ENCODE measurements at regions not wholly inside any gene's neighbourhood (a gene's known extent, or its start where the extent isn't known, plus 50 kb on each side); places are given as distances from the start of the nearest gene placed in this dataset.
"Not testable (repeated sequence)": the region's sequence is repeated elsewhere in the genome, so short reads cannot be mapped to it uniquely, and the experiment has no call there.

DNA sequence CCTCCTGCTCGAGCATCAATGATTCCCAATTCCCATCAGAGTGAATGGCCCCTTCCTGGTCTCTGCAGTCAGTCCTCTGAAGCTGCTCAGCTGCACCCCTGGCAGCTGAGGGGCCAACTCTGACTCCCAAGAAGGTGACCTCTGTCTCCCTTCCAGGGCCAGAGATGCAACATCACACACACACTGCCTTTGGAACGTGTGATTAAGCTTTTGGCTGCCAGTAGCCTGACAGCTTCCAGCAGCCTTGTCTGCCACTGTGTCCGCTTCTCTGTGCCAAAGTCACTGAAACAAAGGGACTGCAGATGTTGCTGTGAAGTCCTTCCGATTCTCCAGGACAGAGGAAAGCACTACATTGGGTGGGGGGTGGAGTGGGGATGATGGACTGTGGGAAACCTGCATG is 254.1 kb downstream of the CEP170 start:
- not testable (repeated sequence) for H3K9me3 Mint-ChIP-seq

DNA sequence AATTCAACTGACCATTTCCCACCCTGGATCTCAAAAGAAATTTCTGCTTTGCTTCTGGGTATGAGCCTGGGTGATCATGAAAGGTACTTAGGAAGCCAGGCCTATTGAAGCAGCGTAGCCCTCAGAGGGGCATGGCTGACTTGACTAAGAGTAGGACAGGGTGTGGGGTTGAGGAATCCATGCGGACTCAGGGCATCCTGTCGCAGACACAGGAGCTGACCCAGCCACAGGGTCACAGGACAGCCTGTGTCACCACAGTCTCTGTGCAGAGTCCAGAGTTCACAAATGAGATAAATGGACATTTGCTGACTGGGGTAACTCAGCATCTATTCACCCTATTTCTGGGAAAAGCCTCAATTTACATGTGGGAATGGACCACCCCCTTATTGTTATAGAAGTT is 262.3 kb downstream of the CEP170 start:
- H3K27me3 Mint-ChIP-seq (ENCODE audit: low read depth in 3 of 3); DNase-seq; H3K4me2 ChIP-seq (replicated peaks; ENCODE audit: extremely low read depth, low read length, poor library complexity, severe bottlenecking); H3K27ac ChIP-seq (ENCODE audit: low read depth in 1 of 2, low read length in 2 of 2); H3K4me3 Mint-ChIP-seq; intact Hi-C loops (cut with micrococcal nuclease); H3K9me3 ChIP-seq (replicated peaks in 1 of 2; ENCODE audit: control insufficient read depth in 1 of 2, insufficient read depth in 1 of 2, low read length in 2 of 2); H3K9me3 Mint-ChIP-seq; H3K79me2 ChIP-seq (ENCODE audit: insufficient read depth, low read length); H3K27me3 ChIP-seq (ENCODE audit: control insufficient read depth in 2 of 2, insufficient read depth in 2 of 2, low read length in 2 of 2); H3K4me1 ChIP-seq (ENCODE audit: control insufficient read depth in 1 of 2, insufficient read depth in 2 of 2, low read length in 2 of 2); H2AFZ ChIP-seq (ENCODE audit: insufficient read depth, low read depth, low read length, poor library complexity, severe bottlenecking); H3K36me3 Mint-ChIP-seq; H3K4me1 Mint-ChIP-seq; H3K9ac ChIP-seq (ENCODE audit: insufficient read depth, low read length, poor library complexity, severe bottlenecking); H3K27ac Mint-ChIP-seq; H3K4me3 ChIP-seq (replicated peaks in 1 of 3; ENCODE audit: low read depth in 2 of 3, low read length in 3 of 3); H3K36me3 ChIP-seq (replicated peaks in 1 of 2; ENCODE audit: control insufficient read depth in 1 of 2, insufficient read depth in 2 of 2, low read length in 2 of 2); H4K20me1 ChIP-seq (ENCODE audit: insufficient read depth, low read length): not testable (repeated sequence)
- 70% methylated on average over 1 of the region's 3 CpGs for WGBS (ENCODE audit: insufficient coverage)

More for the DNA sequence above, 254.1 kb downstream of the CEP170 start:
- H3K4me1 ChIP-seq (ENCODE audit: control insufficient read depth in 1 of 2, insufficient read depth in 2 of 2, low read length in 2 of 2); H3K36me3 Mint-ChIP-seq; H3K27ac ChIP-seq (ENCODE audit: low read depth in 1 of 2, low read length in 2 of 2); H3K27me3 ChIP-seq (ENCODE audit: control insufficient read depth in 2 of 2, insufficient read depth in 2 of 2, low read length in 2 of 2); H3K79me2 ChIP-seq (ENCODE audit: insufficient read depth, low read length); H3K27me3 Mint-ChIP-seq (ENCODE audit: low read depth in 3 of 3); H3K36me3 ChIP-seq (replicated peaks in 1 of 2; ENCODE audit: control insufficient read depth in 1 of 2, insufficient read depth in 2 of 2, low read length in 2 of 2); H3K4me3 ChIP-seq (replicated peaks in 1 of 3; ENCODE audit: low read depth in 2 of 3, low read length in 3 of 3); H3K4me3 Mint-ChIP-seq; H2AFZ ChIP-seq (ENCODE audit: insufficient read depth, low read depth, low read length, poor library complexity, severe bottlenecking); H3K4me1 Mint-ChIP-seq; H3K27ac Mint-ChIP-seq; DNase-seq; H3K4me2 ChIP-seq (replicated peaks; ENCODE audit: extremely low read depth, low read length, poor library complexity, severe bottlenecking); H3K9ac ChIP-seq (ENCODE audit: insufficient read depth, low read length, poor library complexity, severe bottlenecking); H4K20me1 ChIP-seq (ENCODE audit: insufficient read depth, low read length); intact Hi-C loops (cut with micrococcal nuclease); H3K9me3 ChIP-seq (replicated peaks in 1 of 2; ENCODE audit: control insufficient read depth in 1 of 2, insufficient read depth in 1 of 2, low read length in 2 of 2): not testable (repeated sequence)
- WGBS (ENCODE audit: insufficient coverage) = no CpG with 5 or more reads among the region's 4 CpGs

DNA sequence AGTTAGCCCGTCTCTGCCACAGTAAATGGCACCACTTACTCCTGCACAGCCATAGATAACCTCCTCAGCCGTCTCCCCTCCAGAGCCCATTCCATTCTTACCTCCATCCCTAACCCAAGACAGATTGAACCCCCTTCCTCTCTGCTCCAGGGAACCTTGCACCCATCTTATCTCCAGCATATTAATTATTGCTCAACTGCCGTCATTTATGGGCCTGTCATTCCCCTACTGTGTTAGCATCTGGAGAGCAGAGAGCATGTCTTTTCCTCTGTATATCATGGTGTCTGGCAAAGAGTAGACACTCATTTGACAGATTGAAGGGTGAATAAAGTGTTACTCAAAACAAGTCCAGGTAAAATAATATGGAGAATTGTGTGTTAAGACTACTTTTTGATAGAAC is 270.0 kb downstream of the CEP170 start:
- H3K9ac ChIP-seq (ENCODE audit: insufficient read depth, low read length, poor library complexity, severe bottlenecking); H3K27ac ChIP-seq (ENCODE audit: low read depth in 1 of 2, low read length in 2 of 2); H3K9me3 ChIP-seq (replicated peaks in 1 of 2; ENCODE audit: control insufficient read depth in 1 of 2, insufficient read depth in 1 of 2, low read length in 2 of 2); H3K27me3 ChIP-seq (ENCODE audit: control insufficient read depth in 2 of 2, insufficient read depth in 2 of 2, low read length in 2 of 2); H3K4me1 ChIP-seq (ENCODE audit: control insufficient read depth in 1 of 2, insufficient read depth in 2 of 2, low read length in 2 of 2); H3K79me2 ChIP-seq (ENCODE audit: insufficient read depth, low read length); H3K36me3 ChIP-seq (replicated peaks in 1 of 2; ENCODE audit: control insufficient read depth in 1 of 2, insufficient read depth in 2 of 2, low read length in 2 of 2); H2AFZ ChIP-seq (ENCODE audit: insufficient read depth, low read depth, low read length, poor library complexity, severe bottlenecking); H3K36me3 Mint-ChIP-seq; H3K4me1 Mint-ChIP-seq; intact Hi-C loops (cut with micrococcal nuclease); H3K4me3 Mint-ChIP-seq; DNase-seq; H3K4me3 ChIP-seq (replicated peaks in 1 of 3; ENCODE audit: low read depth in 2 of 3, low read length in 3 of 3); H3K27me3 Mint-ChIP-seq (ENCODE audit: low read depth in 3 of 3); H3K9me3 Mint-ChIP-seq; H4K20me1 ChIP-seq (ENCODE audit: insufficient read depth, low read length); H3K27ac Mint-ChIP-seq; H3K4me2 ChIP-seq (replicated peaks; ENCODE audit: extremely low read depth, low read length, poor library complexity, severe bottlenecking): not testable (repeated sequence)
- WGBS (ENCODE audit: insufficient coverage) = no CpG with 5 or more reads among the region's 3 CpGs

DNA sequence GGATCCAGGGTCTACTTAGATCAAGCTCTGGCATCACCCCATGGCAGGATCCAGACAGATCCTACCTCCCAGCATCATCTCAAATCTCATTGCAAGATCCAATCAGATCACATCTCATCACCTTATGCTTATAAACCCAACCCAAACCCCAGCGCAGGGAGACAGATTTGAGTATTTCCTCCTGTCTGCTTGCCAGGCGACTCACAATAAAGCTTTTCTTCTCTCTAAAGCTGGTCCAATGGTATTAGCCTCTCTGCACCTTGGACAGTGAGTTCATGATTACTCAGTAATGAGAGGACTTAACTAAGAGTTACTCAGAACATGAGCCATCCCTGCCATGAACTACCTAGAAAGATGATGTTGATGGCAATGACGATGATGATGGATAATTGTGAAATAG is 281.7 kb downstream of the CEP170 start:
- H3K9me3 Mint-ChIP-seq; H3K36me3 ChIP-seq (replicated peaks in 1 of 2; ENCODE audit: control insufficient read depth in 1 of 2, insufficient read depth in 2 of 2, low read length in 2 of 2); DNase-seq; H2AFZ ChIP-seq (ENCODE audit: insufficient read depth, low read depth, low read length, poor library complexity, severe bottlenecking); H3K27ac Mint-ChIP-seq; H3K36me3 Mint-ChIP-seq; H3K4me3 ChIP-seq (replicated peaks in 1 of 3; ENCODE audit: low read depth in 2 of 3, low read length in 3 of 3); H3K27ac ChIP-seq (ENCODE audit: low read depth in 1 of 2, low read length in 2 of 2); H3K4me3 Mint-ChIP-seq; H3K27me3 Mint-ChIP-seq (ENCODE audit: low read depth in 3 of 3); H3K9ac ChIP-seq (ENCODE audit: insufficient read depth, low read length, poor library complexity, severe bottlenecking); H3K9me3 ChIP-seq (replicated peaks in 1 of 2; ENCODE audit: control insufficient read depth in 1 of 2, insufficient read depth in 1 of 2, low read length in 2 of 2); H3K4me2 ChIP-seq (replicated peaks; ENCODE audit: extremely low read depth, low read length, poor library complexity, severe bottlenecking); H3K4me1 Mint-ChIP-seq; H4K20me1 ChIP-seq (ENCODE audit: insufficient read depth, low read length); H3K27me3 ChIP-seq (ENCODE audit: control insufficient read depth in 2 of 2, insufficient read depth in 2 of 2, low read length in 2 of 2); intact Hi-C loops (cut with micrococcal nuclease); H3K4me1 ChIP-seq (ENCODE audit: control insufficient read depth in 1 of 2, insufficient read depth in 2 of 2, low read length in 2 of 2); H3K79me2 ChIP-seq (ENCODE audit: insufficient read depth, low read length): not testable (repeated sequence)
- no CpG with 5 or more reads among the region's 3 CpGs for WGBS (ENCODE audit: insufficient coverage)

Data from CD14-positive monocyte (primary cell).